ENCODE measurements at regions not wholly inside any gene's neighbourhood (a gene's known extent, or its start where the extent isn't known, plus 50 kb on each side); places are given as distances from the start of the nearest gene placed in this dataset.

DNA sequence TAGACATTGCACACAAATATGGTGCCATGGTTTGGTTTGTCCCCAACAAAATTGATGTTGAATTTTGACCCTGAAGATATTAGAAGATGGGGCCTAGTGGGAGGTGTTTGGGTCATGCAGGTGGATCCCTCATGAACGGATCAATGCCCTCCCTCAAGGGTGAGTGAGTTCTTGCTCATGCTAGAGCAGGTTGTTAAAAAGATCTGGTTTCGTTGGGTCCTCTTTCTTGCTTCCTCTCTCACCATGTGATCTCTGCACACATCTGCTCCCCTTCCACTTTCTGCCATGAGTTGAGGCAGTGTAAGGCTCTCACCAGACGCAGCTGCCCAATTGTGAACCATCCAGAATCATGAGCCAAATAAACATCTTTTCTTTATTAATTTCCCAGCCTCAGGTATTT is 87.8 kb upstream of the MDFIC2 start:
- TF ChIP-seq, protein P1, sequence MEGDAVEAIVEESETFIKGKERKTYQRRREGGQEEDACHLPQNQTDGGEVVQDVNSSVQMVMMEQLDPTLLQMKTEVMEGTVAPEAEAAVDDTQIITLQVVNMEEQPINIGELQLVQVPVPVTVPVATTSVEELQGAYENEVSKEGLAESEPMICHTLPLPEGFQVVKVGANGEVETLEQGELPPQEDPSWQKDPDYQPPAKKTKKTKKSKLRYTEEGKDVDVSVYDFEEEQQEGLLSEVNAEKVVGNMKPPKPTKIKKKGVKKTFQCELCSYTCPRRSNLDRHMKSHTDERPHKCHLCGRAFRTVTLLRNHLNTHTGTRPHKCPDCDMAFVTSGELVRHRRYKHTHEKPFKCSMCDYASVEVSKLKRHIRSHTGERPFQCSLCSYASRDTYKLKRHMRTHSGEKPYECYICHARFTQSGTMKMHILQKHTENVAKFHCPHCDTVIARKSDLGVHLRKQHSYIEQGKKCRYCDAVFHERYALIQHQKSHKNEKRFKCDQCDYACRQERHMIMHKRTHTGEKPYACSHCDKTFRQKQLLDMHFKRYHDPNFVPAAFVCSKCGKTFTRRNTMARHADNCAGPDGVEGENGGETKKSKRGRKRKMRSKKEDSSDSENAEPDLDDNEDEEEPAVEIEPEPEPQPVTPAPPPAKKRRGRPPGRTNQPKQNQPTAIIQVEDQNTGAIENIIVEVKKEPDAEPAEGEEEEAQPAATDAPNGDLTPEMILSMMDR (IDR thresholded peaks at IDR 0.05): no peak
- no peak for TF ChIP-seq FOXM1 (IDR thresholded peaks at IDR 0.05; ENCODE audit: low read depth)
